IPS-20b (cell line): ENCODE measurements at regions not wholly inside any gene's neighbourhood (a gene's known extent, or its start where the extent isn't known, plus 50 kb on each side); places are given as distances from the start of the nearest gene placed in this dataset.

Experiments
- H3K27ac ChIP-seq: one replicate; pipeline ENCODE4 v1.5.1; 2013; ENCODE audit warnings: low read length
- H3K27me3 ChIP-seq: 2 replicates; pipeline ENCODE4 v1.6.1; 2013; ENCODE audit warnings: mild to moderate bottlenecking, low read length, inconsistent platforms; ENCODE audit not compliant: insufficient read depth
- H3K36me3 ChIP-seq: 2 replicates; pipeline ENCODE4 v1.6.1; 2013; ENCODE audit warnings: low read depth, mild to moderate bottlenecking, inconsistent platforms, low read length, moderate library complexity; ENCODE audit not compliant: insufficient read depth
- H3K4me1 ChIP-seq: 2 replicates; pipeline ENCODE4 v1.6.1; 2013; ENCODE audit warnings: mild to moderate bottlenecking, control low read depth, inconsistent platforms, low read length, moderate library complexity; ENCODE audit not compliant: insufficient read depth
- H3K4me3 ChIP-seq: 2 replicates; pipeline ENCODE4 v1.5.1; 2013; ENCODE audit warnings: mild to moderate bottlenecking, low read length, inconsistent platforms
- H3K9ac ChIP-seq: 2 replicates; pipeline ENCODE4 v1.6.1; 2013; ENCODE audit warnings: low read depth, mild to moderate bottlenecking, inconsistent platforms, low read length, moderate library complexity
- H3K9me3 ChIP-seq: 2 replicates; pipeline ENCODE4 v1.6.1; 2013; ENCODE audit warnings: mild to moderate bottlenecking, low read depth, low read length, inconsistent platforms; ENCODE audit not compliant: insufficient read depth

- Histone ChIP-seq H3K27me3 (no peaks in the 10 kb centered on the region), H3K9ac (no peak overlapping the region), H3K4me1 (peaks cover 6% of the 10 kb centered on the region; the same call in 1 of the 2 replicates), H3K36me3 (no peaks in the 10 kb centered on the region), H3K27ac (no peak overlapping the region), H3K4me3 (no peak overlapping the region), H3K9me3 (no peaks in the 10 kb centered on the region)
Measured at GRCh38 chr1:101166583-101167120, 70.2 kb upstream of the S1PR1 start.

DNA sequence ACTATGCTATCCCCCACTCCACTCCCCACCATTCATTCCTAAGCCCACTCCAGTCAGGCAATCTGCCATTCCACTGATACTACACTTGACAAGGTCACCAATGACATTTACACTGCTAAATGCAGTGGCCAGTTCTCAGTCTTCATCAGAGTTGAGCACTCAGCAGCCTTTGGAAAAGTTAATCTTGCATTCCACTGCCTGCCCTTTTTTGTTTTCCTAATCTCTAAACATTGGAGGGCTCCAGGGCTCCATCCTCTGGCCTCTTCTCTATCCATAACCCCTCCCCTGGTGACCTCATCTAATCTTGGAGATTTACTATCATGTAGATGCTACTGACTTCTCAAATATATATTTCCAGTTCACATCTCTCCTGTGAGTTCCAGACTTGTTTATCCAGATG lies 70.9 kb upstream of the S1PR1 start:
- no peak overlapping the region for H3K4me3 ChIP-seq
- H3K27ac ChIP-seq = no peak overlapping the region
- no peaks in the 10 kb centered on the region for H3K27me3 ChIP-seq
- H3K36me3 ChIP-seq = no peaks in the 10 kb centered on the region
- H3K9ac ChIP-seq = no peak overlapping the region
- peaks cover 6% of the 10 kb centered on the region; the same call in 1 of the 2 replicates for H3K4me1 ChIP-seq
- H3K9me3 ChIP-seq = no peaks in the 10 kb centered on the region

GRCh38 chr1:101165532-101165931 lies 71.3 kb upstream of the S1PR1 start:
- Histone ChIP-seq H3K36me3 (no peaks in the 10 kb centered on the region), H3K9me3 (no peaks in the 10 kb centered on the region), H3K9ac (no peak overlapping the region), H3K4me1 (peaks cover 6% of the 10 kb centered on the region; the same call in 1 of the 2 replicates), H3K27me3 (no peaks in the 10 kb centered on the region), H3K4me3 (no peak overlapping the region), H3K27ac (no peak overlapping the region)

DNA sequence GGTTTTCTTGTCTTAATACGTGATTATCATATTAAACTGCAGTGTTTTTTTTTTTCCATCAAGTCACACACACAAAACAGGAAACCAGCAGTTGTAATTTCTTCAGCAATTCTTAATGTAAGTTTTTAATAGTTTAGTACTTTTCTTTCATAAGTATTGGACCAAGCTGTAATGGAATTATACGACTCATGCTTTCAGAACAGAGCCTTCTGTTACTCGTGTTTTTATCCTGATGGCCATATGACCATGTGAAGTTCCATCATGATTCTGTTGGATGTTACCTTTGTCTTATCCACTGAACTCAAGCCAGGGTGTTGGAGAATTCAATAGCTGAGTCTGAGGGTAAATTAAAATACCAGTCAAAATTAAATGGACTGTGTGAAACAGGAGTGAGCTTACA lies 72.0 kb upstream of the S1PR1 start:
- Histone ChIP-seq H3K27ac (no peak overlapping the region), H3K9ac (no peak overlapping the region), H3K27me3 (no peaks in the 10 kb centered on the region), H3K4me3 (no peak overlapping the region), H3K4me1 (peaks cover 6% of the 10 kb centered on the region; the same call in 1 of the 2 replicates), H3K9me3 (no peaks in the 10 kb centered on the region), H3K36me3 (no peaks in the 10 kb centered on the region)

- Histone ChIP-seq H3K27me3 (no peaks in the 10 kb centered on the region), H3K36me3 (no peaks in the 10 kb centered on the region), H3K9ac (no peak overlapping the region), H3K4me1 (peaks cover 6% of the 10 kb centered on the region; the same call in 1 of the 2 replicates), H3K9me3 (no peaks in the 10 kb centered on the region), H3K27ac (no peak overlapping the region), H3K4me3 (no peak overlapping the region)
Measured at GRCh38 chr1:101162736-101163735, 73.8 kb upstream of the S1PR1 start.

DNA sequence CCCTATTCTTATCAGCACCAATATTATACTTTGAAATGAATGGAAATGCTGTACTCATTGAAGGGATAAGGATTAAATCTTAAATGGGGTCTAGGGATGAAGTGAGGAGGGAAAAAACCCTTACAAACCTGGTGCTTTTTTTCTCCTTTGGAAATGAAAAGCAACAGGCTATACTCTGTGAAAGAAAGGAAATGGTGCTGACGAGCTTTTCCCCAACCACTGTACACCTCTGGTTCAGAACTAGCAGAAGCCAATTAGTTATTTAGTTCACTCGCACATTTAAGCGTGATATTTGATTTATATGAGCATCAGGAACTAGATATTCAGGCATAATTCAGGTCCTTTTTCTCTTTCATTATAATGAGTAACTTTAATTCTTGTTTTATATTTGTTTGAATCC lies 74.5 kb upstream of the S1PR1 start:
- H3K27ac ChIP-seq = no peak overlapping the region
- H3K9ac ChIP-seq = no peak overlapping the region
- peaks cover 6% of the 10 kb centered on the region; the same call in 1 of the 2 replicates for H3K4me1 ChIP-seq

DNA sequence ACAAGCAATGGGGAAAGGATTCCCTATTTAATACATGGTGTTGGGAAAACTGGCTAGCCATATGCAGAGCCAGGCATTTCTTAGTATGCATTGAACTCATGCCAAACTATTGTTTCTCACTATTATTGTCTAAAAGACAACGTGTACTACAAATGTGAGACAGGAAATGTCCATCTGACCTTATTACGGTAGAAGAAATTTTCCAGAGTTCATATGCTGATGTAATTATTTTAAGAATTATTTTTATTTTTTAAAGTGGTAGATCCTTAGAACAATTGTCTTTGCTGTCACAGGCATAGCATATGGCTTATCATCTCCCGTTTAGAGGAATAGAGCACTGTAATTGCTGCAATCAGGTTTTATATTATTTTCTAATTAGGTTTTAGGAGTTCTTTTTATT lies 75.2 kb upstream of the S1PR1 start:
- peaks cover 6% of the 10 kb centered on the region; the same call in 1 of the 2 replicates for H3K4me1 ChIP-seq
- no peak overlapping the region for H3K27ac ChIP-seq
- H3K9me3 ChIP-seq = no peaks in the 10 kb centered on the region
- H3K36me3 ChIP-seq = no peaks in the 10 kb centered on the region
- H3K4me3 ChIP-seq = no peak overlapping the region
- no peaks in the 10 kb centered on the region for H3K27me3 ChIP-seq
- H3K9ac ChIP-seq = no peak overlapping the region

More for the DNA sequence above, 74.5 kb upstream of the S1PR1 start:
- no peak overlapping the region for H3K4me3 ChIP-seq
- no peaks in the 10 kb centered on the region for H3K27me3 ChIP-seq
- H3K9me3 ChIP-seq = no peaks in the 10 kb centered on the region
- no peaks in the 10 kb centered on the region for H3K36me3 ChIP-seq

DNA sequence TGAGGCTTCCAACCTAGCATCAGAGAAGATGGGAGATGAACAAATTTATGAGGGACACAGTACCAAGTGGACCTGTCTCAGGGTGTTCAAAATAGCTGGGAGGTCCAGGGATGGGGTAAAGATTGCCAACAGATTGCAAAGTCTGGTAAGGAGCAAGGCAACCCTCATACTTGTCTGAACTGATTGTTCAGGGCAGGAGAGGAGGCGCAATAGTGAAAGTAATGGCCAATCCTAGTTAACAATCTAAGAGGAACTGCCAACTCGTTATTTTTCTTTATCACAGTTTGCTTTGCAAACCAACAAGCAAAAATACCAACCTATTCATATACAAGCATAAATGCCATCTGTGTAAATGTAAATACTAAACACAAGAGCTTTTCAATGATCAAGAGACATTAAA lies 78.4 kb upstream of the S1PR1 start:
- no peak overlapping the region for H3K4me3 ChIP-seq
- H3K27me3 ChIP-seq = no peaks in the 10 kb centered on the region
- H3K9ac ChIP-seq = no peak overlapping the region
- no peaks in the 10 kb centered on the region for H3K4me1 ChIP-seq
- no peak overlapping the region for H3K27ac ChIP-seq
- no peaks in the 10 kb centered on the region for H3K9me3 ChIP-seq
- no peaks in the 10 kb centered on the region for H3K36me3 ChIP-seq

DNA sequence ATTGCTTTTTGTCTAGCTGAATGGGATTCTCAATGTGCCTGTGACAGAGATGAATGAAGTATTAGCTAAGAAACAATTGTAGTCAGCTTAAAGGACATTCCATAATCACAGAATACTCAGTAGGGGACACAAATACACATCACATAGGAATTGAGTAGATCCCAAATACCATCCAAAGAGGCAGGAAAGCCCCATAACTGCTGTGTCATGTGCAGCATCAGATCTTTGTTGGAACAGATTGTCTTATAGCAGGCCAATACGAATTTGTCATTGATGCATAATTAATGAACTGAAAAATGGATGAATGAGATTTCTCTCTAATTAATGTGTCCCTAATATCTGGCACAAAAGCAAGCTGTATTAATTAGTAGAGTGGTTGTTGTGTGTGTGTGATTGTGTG lies 82.3 kb upstream of the S1PR1 start:
- Histone ChIP-seq H3K9me3 (no peaks in the 10 kb centered on the region), H3K4me3 (no peak overlapping the region), H3K27me3 (no peaks in the 10 kb centered on the region), H3K9ac (no peak overlapping the region), H3K4me1 (peaks cover 4% of the 10 kb centered on the region; the same call in 1 of the 2 replicates), H3K27ac (no peak overlapping the region), H3K36me3 (no peaks in the 10 kb centered on the region)

DNA sequence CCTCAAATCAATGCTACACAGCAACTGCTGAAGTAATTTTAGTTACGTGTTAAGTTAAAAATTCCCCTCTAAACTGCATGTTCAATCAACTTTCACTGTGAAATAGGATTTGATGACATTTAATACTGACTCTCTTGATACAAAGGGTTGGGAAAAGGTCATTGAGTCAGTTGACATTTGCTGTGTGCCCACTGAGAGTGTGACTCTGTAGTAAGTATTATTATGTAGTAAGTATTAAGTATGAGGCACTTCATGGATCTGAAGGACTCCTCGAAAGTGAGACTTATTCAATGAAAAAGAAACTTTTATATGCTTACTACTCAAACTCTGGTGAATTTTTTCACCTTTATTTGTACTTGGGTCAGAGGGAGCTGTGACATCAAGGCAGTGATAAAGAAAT lies 83.1 kb upstream of the S1PR1 start:
- H3K36me3 ChIP-seq = no peaks in the 10 kb centered on the region
- H3K4me3 ChIP-seq = no peak overlapping the region
- no peak overlapping the region for H3K9ac ChIP-seq
- H3K27ac ChIP-seq = no peak overlapping the region
- H3K27me3 ChIP-seq = no peaks in the 10 kb centered on the region
- H3K4me1 ChIP-seq = peaks cover 8% of the 10 kb centered on the region
- H3K9me3 ChIP-seq = no peaks in the 10 kb centered on the region

DNA sequence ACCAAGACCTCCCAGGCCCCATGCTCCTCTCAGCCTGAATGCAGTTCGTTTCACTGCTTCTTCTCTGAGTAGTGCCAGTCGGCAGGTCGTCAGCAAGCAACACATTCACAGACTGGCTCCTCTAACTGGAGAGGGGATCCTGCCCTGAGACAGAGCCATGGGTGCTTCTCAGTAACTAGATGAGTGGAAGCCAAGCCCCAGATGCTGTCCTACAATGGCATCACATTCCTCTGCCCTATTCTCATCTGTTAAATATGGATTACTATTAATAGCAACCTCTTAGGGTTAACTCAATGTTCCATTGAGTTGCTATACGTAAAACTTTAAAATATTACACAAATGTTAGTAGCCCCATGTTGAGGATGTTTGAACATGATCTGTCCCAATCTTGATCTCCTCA lies 84.2 kb upstream of the S1PR1 start:
- Histone ChIP-seq H3K9ac (no peak overlapping the region), H3K4me3 (no peak overlapping the region), H3K4me1 (peaks cover 8% of the 10 kb centered on the region), H3K27me3 (no peaks in the 10 kb centered on the region), H3K27ac (no peak overlapping the region), H3K36me3 (no peaks in the 10 kb centered on the region), H3K9me3 (no peaks in the 10 kb centered on the region)

GRCh38 chr1:101151286-101151685 lies 85.5 kb upstream of the S1PR1 start:
- no peak overlapping the region for H3K9ac ChIP-seq
- H3K9me3 ChIP-seq = no peaks in the 10 kb centered on the region

More at GRCh38 chr1:101151286-101151685, 85.5 kb upstream of the S1PR1 start:
- H3K4me3 ChIP-seq = no peak overlapping the region
- H3K4me1 ChIP-seq = peaks cover 8% of the 10 kb centered on the region
- no peaks in the 10 kb centered on the region for H3K27me3 ChIP-seq
- H3K36me3 ChIP-seq = no peaks in the 10 kb centered on the region
- no peak overlapping the region for H3K27ac ChIP-seq
